Activated CD8-positive, alpha-beta memory T cell treated with anti-CD3 and anti-CD28 coated beads for 1 hour (primary cell): ENCODE measurements at regions not wholly inside any gene's neighbourhood (a gene's known extent, or its start where the extent isn't known, plus 50 kb on each side); places are given as distances from the start of the nearest gene placed in this dataset.

Experiments used
- DNase-seq, 2 donors: peaks; one replicate each; pipeline ENCODE4 v3.0.0-alpha.2; 2020; ENCODE audit warnings: low read depth in 1 of 2; ENCODE audit errors: extremely low read depth in 1 of 2

- DNase-seq, result no peak
Measured at GRCh38 chr17:72487731-72488494, 367.1 kb downstream of the SOX9 start.

- DNase-seq, result no peak
Measured at GRCh38 chr17:72488555-72489271, 367.9 kb downstream of the SOX9 start.

GRCh38 chr17:72489272-72489641 lies 368.4 kb downstream of the SOX9 start:
- no peak for DNase-seq

GRCh38 chr17:72491102-72491501 lies 370.3 kb downstream of the SOX9 start:
- DNase-seq, result no peak

- DNase-seq, result no peak
Measured at GRCh38 chr17:72492494-72492893, 371.7 kb downstream of the SOX9 start.

- no peak for DNase-seq
Measured at GRCh38 chr17:72492941-72493340, 372.1 kb downstream of the SOX9 start.

- DNase-seq, result no peak
Measured at GRCh38 chr17:72494566-72494965, 373.7 kb downstream of the SOX9 start.

GRCh38 chr17:72496461-72496860 lies 375.6 kb downstream of the SOX9 start:
- no peak for DNase-seq

- DNase-seq, result no peak
Measured at GRCh38 chr17:72497915-72498314, 377.1 kb downstream of the SOX9 start.

GRCh38 chr17:72498364-72499210 lies 377.8 kb downstream of the SOX9 start:
- DNase-seq, result no peak

GRCh38 chr17:72501404-72502370 lies 380.9 kb downstream of the SOX9 start:
- no peak for DNase-seq

- DNase-seq, result no peak
Measured at GRCh38 chr17:72502371-72503341, 381.8 kb downstream of the SOX9 start.

- no peak for DNase-seq
Measured at GRCh38 chr17:72503556-72503955, 382.7 kb downstream of the SOX9 start.

GRCh38 chr17:72504783-72505182 lies 384.0 kb downstream of the SOX9 start:
- no peak for DNase-seq

GRCh38 chr17:72506773-72507172 lies 386.0 kb downstream of the SOX9 start:
- DNase-seq, result no peak

GRCh38 chr17:72507370-72507769 lies 386.6 kb downstream of the SOX9 start:
- no peak for DNase-seq

GRCh38 chr17:72510351-72511016 lies 389.7 kb downstream of the SOX9 start:
- no peak for DNase-seq

GRCh38 chr17:72511242-72511641 lies 390.4 kb downstream of the SOX9 start:
- DNase-seq, result no peak

- no peak for DNase-seq
Measured at GRCh38 chr17:72511874-72512273, 391.1 kb downstream of the SOX9 start.
